Ovary (tissue), 3 donors: ENCODE measurements at regions not wholly inside any gene's neighbourhood (a gene's known extent, or its start where the extent isn't known, plus 50 kb on each side); places are given as distances from the start of the nearest gene placed in this dataset.

Experiments used
- CTCF ChIP-seq, 3 donors: fragments of 450-650 bp in 2 of 3; fragments of 200-600 bp in 1 of 3; IDR thresholded peaks; one replicate each; pipeline versions ENCODE4 v1.5.1 to v1.8.0; 2016 to 2022; ENCODE audit warnings: antibody characterized with exemption in 3 of 3, mild to moderate bottlenecking in 1 of 3
- EP300 ChIP-seq: sonication (generic); formaldehyde crosslinking; IDR thresholded peaks from one replicate; pipeline ENCODE4 v1.6.1; 2017; ENCODE audit warnings: antibody characterized with exemption
- donor health status: DM: no; HTN: no; CAD: no.

GRCh38 chr12:38124247-38125012 lies 192.1 kb upstream of the ALG10B start:
- TF ChIP-seq CTCF (IDR thresholded peaks at IDR 0.05) (no peak), EP300 (no peak)
